Stimulated activated naive B cell treated with anti-CD40 and anti-IgM and Interleukin-4, amounts not matched to agents 10 μg/mL and 1 μg/mL and 100 μg/mL, for 72 hours (primary cell): ENCODE measurements at regions not wholly inside any gene's neighbourhood (a gene's known extent, or its start where the extent isn't known, plus 50 kb on each side); places are given as distances from the start of the nearest gene placed in this dataset.

Experiments used
- ATAC-seq, 2 donors: fragments of 150-1000 bp; cut with Tn5 transposase; replicated peaks; 2 replicates each; pipeline ENCODE4 v1.10.0; 2021; ENCODE audit warnings: moderate library complexity in 1 of 2
- DNase-seq: peaks from one replicate; pipeline ENCODE4 v3.0.0; 2021
- H3K27ac Mint-ChIP-seq: one replicate; pipeline ENCODE4 v1.8.0; 2022; ENCODE audit warnings: mild to moderate bottlenecking, mixed read lengths
- H3K27me3 Mint-ChIP-seq, 2 donors: one replicate each; pipeline ENCODE4 v1.8.0; 2022; ENCODE audit warnings: mixed read lengths in 2 of 2
- H3K36me3 Mint-ChIP-seq, 2 donors: one replicate each; pipeline ENCODE4 v1.8.0; 2022; ENCODE audit warnings: mixed read lengths in 2 of 2, mild to moderate bottlenecking in 1 of 2
- H3K4me1 Mint-ChIP-seq, 2 donors: one replicate each; pipeline ENCODE4 v1.8.0; 2022; ENCODE audit warnings: mixed read lengths in 2 of 2, mild to moderate bottlenecking in 1 of 2
- H3K4me3 Mint-ChIP-seq, 2 donors: one replicate each; pipeline ENCODE4 v1.8.0; 2022; ENCODE audit warnings: mild to moderate bottlenecking in 2 of 2, mixed read lengths in 2 of 2, moderate library complexity in 1 of 2
- H3K9me3 Mint-ChIP-seq, 2 donors: one replicate each; pipeline ENCODE4 v1.8.0; 2022; ENCODE audit warnings: mixed read lengths in 2 of 2, mild to moderate bottlenecking in 1 of 2

DNA sequence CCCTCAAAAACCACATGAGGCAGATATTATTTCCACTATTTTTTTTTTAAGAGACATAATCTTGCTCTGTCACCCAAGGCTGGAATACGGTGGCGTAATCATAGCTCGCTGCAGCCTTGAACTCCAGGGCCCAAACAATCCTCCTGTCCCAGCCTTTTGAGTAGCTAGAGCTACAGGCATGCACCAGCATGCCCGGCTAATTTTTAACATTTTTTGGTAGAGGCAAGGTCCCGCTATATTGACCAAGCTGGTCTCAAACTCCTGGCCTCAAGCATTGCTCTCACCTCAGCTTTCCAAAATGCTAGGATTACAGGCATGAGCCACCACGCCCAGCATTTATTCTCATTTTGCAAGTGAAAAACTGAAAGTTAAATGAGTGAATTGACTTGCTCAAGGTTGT is 50.8 kb upstream of the PIAS1 start:
- peaks cover 12 to 15% of the 10 kb centered on the region in 2 donors for H3K9me3 Mint-ChIP-seq
- no peak for DNase-seq
- no peak overlapping the region for H3K4me3 Mint-ChIP-seq
- no peak overlapping the region for H3K27ac Mint-ChIP-seq
- peaks cover 7 to 9% of the 10 kb centered on the region in 2 donors for H3K36me3 Mint-ChIP-seq
- ATAC-seq, result no peak
- H3K4me1 Mint-ChIP-seq, result no peaks in the 10 kb centered on the region
- H3K27me3 Mint-ChIP-seq, result no peaks in the 10 kb centered on the region
